CD4-positive, alpha-beta T cell treated with Interleukin-12 subunit alpha and Interleukin-12 subunit beta, for 1 hour (primary cell): ENCODE measurements at regions not wholly inside any gene's neighbourhood (a gene's known extent, or its start where the extent isn't known, plus 50 kb on each side); places are given as distances from the start of the nearest gene placed in this dataset.
"Not testable (repeated sequence)": the region's sequence is repeated elsewhere in the genome, so short reads cannot be mapped to it uniquely, and the experiment has no call there.

ENCODE experiments used
- DNase-seq: peaks from one replicate; pipeline ENCODE4 v3.0.0-alpha.2; 2020

DNA sequence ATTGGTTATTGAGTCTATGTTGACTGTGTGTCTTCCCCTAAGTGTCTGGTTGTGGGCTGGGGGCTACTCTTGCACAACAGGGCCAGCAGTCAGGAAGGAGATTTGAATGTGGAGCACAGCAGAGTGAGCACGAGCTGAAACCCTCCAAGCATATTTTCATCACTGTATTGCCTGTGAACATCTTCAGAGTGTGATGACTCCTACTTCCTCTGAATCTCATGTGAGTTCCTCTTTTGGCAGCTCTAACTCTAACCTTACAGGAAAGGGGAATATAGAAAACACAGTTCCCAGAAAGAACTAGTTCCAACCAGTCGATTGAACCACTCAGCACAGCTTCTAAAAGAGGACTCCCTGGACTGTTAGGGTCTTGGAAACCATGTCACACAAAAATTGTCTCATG lies 211.6 kb downstream of the RAP2B start:
- no peak for DNase-seq

DNA sequence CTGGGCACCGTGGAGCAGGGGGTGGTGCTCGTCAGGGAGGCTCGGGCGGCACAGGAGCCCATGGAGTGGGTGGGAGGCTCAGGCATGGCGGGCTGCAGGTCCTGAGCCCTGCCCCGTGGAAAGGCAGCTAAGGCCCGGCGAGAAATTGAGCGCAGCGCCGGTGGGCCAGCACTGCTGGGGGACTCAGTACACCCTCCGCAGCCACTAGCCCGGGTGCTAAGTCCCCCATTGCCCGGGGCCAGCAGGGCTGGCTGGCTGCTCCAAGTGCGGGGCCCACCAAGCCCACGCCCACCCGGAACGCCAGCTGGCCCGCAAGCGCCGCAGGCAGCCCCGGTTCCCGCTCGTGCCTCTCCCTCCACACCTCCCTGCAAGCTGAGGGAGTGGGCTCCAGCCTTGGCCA lies 216.3 kb downstream of the RAP2B start:
- not testable (repeated sequence) for DNase-seq

DNA sequence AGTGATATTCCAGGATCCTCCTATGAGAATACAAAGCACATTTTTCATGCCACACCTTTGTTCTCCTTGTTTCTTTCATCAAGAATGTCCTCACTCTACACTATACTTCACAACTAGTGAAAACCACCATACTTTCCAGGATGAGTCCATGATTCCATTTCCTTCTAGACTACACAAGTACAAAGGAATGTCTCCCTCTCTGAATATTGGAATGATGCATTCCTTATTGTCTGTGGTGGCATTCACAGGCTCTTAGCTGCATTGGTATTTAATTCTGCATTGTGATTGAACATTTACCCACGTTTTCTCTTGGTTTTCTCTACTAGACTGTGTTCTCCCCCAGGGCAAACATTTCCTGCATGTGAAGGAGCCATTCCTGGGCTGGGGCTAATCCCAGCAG lies 217.5 kb downstream of the RAP2B start:
- no peak for DNase-seq

DNA sequence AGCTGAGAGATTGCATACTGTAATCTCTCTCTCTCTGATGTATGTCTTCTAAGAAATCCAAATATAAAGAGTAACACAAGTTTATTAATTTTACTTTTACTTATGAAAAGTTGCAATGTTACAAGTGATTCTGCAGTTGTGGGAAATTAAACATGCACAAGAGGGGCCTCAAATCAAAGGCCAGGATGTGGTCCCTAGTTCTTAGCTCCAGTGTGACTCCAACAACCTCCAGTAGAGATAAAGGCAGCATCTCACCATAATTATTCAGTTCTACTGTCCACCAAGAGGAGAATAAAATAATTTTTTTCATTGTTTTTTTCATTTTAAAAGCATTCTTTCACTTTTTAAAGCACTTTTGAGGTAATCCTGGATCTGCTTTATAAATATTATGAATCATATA lies 223.3 kb downstream of the RAP2B start:
- no peak for DNase-seq

DNA sequence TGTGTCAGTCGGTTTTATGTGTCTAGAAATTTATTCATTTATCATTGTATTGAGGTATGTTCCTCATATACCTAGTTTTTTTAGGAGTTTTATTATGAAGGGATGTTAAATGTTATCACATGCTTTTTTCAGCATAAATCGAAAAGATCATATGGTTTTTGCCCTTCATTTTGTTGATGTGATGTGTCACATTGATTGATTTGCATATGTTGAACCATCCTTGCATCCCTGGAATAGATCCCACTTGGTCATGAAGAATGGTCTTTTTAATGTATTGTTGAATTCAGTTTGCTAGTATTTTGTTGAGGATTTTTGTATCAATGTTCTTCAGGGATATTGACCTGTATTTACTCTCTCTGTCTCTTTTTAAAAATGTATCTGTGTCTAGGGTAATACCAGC lies 230.3 kb downstream of the RAP2B start:
- no peak for DNase-seq

DNA sequence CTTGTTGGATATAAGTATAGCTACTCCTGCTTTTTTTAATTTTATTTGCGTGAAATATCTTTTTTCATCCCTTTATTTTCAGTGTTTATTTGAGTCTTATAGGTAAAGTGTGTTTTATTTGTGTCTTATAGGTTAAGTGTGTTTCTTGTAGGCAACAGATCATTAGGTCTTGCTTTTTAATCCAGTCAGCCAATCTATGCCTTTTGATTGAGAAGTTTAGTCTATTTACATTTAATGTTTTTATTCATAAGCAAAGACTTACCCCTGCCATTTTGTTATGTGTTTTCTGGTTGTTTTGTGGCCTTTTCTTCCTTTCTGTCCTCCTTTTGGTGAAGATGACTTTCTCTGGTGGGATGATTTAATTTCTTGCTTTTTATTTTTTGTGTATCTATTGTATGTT lies 232.0 kb downstream of the RAP2B start:
- no peak for DNase-seq

DNA sequence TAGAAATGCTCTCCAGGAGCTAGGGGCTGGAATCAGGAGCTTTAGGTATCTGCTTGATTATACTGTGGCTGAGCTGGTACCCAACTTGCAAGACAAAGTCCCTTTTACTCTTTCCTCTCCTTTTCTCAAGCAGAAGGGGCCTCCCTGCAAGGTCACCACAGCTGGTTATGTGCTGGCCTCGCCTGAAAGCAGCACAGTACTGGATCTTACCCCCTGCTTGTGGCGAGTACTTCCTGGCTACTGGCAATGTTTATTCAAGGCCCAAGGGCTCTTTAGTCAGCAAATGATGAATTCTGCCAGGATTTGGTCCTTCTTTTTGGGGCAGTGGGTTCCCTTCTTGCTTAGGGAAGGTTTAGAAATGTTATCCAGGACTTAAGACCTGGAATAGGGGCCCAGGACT lies 234.6 kb downstream of the RAP2B start:
- no peak for DNase-seq

DNA sequence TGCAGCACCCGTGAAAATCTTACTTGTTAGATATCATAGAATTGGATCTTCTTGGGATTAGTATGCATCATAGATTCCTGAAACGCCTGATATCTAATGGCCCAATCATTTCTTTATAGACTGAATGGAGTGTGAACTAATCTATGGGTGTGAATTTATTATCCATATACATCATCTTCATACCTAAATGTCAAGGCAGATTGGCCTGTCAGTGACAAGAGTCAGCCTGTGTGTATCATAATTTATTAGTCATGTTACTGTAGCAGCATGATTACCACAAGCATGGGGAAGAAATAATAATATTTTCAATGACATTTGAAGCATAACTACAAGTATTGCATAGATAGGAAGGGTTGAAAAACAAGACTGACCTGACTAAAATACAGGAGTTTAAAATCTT lies 235.8 kb downstream of the RAP2B start:
- DNase-seq, result no peak

DNA sequence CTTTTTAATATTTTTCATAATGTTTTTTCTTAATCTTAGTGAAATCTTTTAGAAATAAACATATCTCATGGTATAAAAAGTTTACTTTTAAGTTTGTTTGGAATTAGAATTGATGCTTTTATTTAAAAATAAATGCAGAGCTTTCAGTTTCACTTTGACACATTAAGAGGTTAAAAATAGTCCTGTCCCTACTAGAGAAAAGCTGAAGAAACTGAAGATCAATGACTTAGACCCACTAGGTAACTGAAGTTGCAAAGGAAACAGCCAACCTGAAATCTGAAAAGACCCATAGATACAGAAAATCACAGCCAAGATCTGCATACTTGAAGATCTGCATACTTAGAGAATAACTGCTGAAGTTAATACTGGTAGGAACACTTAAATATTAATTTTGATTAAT lies 237.6 kb downstream of the RAP2B start:
- DNase-seq, result no peak

DNA sequence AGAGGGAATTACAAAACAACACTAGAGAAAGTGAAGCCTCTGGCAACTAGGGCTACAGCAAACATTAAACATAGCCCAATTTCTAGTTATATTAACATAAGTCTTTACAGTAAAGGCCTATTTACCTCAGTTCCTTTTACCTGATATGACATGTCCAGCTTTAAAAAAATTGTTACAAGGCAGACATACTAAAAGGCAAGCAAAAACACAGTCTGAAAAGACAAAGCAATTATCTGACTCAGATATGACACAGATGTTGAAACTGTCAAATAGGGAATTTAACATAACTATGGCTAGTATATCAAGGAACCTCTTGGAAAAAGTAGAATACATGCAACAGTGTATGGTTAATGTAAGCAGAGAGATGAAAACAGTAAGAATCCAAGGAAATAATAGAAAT lies 238.6 kb downstream of the RAP2B start:
- no peak for DNase-seq

DNA sequence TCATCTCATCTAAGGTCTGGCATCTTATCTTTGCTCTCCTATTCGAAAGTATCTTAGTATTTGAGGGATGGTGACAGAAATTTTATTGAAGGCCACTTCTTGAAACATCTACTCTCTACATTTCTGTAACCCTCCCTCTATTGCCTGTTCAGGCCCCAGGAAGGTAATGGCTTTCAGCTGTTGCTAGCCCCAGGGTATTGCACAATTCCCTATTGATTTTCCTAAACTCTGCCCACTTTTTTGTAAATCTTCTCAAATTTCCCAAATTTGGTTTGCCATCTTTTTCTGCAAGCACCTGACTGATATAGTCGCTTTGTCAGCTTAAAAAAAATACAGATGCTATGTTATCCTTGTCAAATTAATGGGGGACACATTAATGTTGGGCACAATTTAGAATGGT lies 242.1 kb downstream of the RAP2B start:
- DNase-seq, result no peak

DNA sequence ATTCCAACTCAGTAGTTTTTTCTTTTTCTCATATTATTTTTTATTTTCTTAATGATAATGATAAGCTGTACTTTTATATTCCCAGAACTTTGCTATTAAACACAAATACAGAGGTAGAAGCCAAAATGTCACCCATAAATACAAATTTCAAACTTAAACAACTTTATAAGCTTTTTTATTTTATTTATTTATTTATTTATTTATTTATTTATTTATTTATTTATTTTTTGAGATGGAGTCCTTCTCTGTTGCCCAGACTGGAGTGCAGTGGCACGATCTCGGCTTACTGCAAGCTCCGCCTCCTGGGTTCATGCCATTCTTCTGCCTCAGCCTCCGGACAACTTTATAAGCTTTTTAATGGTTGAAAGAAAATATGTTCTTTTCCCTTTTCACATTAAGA lies 243.3 kb downstream of the RAP2B start:
- DNase-seq, result not testable (repeated sequence)

DNA sequence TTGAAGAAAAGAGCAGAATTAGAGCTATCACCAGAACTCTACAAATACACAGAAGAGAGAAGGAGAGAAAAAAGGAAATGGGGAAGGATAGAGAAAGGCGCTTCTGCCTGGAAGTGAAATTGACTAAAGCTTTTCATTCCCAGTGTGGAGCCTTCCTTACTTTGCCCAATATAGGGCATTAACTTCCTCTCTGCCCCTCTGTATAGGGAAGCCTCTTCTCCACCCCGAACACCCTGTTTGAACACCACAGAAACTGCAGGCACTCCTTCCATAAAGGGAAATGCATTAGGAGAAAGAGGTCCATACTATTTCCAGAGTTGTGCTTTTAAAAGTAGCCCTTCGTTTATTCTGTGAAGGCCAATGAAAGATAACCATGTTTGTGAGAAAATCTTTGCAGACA lies 248.5 kb downstream of the RAP2B start:
- no peak for DNase-seq

DNA sequence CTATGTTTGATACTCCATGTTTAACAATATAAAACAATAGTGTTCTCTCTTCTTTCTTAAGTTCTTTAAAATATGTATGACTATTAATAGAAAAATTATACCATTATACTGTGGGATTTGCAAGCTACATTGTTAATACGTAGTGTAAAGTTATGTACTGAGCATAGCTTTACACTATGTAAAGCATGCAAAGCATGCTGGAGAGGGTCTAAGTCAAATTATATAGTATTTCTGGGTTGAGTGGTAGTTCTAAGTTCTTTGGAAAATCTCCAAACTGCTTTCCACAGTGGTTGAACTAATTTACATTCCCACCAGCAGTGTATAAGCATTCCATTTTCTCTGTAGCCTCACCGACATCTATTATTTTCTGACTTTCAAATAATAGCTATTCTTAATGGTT lies 253.0 kb downstream of the RAP2B start:
- DNase-seq, result no peak

DNA sequence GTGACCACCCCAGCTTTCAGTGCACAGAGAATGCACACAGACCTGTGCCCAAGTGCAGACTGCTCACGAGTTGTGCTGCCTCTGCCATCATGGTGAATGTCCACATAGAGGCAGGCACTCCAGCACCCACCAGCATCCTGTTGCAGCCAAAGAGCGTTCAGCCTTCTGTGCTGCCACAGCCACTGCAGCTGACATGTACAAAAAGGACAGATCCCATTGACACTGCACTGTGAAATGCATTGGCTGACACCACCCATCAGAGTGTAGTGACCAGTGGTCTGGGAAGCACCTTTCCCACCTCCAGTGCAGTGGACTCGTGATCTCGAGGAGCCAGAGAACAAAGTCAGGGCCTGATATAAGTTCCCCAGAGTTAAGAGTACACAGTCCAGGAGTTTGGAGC lies 260.3 kb downstream of the RAP2B start:
- DNase-seq, result no peak

DNA sequence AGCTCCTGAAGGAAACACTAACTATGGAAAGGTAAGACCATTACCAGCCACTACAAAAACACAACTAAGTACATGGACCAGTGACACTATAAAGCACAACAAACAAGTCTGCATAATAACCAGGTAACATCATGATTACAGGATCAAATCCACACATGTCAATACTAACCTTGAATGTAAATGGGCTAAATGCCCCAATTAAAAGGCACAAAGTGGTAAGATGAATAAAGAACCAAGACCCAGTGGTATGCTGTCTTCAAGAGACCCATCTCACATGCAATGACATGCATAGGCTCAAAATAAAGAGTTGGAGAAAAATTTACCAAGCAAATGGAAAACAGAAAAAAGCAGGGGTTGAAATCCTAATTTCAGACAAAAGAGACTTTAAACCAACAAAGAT lies 261.8 kb downstream of the RAP2B start:
- DNase-seq, result not testable (repeated sequence)

DNA sequence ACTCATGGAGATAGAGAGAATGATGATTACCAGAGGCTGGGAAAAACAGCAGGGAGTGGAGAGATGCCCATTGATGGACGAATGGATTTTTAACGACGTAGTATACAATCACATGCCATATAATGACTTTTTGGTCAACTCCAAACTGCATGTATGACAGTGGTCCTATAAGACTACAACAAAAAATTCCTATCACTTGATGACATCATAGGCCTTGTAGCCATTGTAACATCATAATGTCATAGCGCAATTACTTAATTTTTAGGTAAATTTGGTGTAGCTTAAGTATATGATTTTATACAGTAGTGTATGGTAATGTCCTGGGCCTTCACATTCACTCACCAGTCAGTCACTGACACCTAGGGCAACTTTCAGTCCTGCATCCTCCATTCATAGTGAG lies 264.3 kb downstream of the RAP2B start:
- DNase-seq, result no peak

DNA sequence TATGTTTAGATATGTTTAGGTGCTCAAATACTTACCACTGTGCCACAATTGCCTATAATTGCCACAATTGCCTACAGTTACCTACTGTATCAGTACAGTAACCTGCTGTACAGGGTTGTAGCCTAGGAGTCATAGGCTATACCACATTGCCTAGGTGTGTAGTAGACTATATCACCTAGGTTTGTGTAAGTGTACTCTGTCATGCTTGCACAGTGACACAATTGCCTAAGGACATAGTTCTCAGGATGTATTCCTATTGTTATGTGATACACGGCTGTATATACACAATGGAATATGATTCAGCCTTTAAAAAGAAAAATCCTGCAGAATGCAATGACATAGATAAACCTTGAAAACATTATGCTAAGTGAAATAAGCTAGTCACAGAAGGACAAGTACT lies 264.8 kb downstream of the RAP2B start:
- DNase-seq, result no peak

DNA sequence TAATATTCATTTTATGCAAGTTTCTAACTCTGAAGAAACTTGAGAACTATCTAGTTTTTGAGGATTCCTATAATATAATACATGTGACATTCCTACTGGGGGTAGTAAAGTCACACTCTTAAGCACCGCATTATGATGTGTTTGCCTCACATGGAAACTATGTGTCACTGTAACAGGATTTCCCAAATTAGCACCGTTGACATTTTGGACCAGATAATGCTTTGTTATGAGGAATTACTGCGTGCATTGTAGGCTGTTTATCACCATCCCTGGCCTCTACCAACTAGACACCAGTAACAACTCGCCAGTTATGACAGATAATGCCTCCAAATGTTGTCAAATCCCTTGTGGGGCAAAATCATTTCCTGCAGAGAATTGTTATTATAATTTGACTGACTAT lies 267.8 kb downstream of the RAP2B start:
- DNase-seq, result no peak

DNA sequence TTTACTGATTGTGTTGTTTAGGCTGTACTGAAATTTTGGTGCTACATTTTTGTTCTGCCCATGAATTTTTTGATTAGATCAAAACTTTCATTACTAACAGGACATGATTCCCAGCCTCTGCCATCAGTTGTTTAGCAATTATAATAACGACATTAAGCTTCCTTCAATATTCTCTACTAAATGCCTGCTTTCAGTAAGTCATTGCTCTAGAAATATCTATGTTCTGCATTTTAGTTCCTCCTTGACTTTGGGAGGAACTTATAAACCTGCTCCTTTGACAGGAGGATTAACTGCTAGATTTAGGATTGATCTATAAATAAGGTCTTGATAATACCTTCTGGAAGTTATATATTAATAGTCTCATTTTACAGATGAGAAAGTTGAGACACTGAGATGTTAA lies 269.1 kb downstream of the RAP2B start:
- no peak for DNase-seq

DNA sequence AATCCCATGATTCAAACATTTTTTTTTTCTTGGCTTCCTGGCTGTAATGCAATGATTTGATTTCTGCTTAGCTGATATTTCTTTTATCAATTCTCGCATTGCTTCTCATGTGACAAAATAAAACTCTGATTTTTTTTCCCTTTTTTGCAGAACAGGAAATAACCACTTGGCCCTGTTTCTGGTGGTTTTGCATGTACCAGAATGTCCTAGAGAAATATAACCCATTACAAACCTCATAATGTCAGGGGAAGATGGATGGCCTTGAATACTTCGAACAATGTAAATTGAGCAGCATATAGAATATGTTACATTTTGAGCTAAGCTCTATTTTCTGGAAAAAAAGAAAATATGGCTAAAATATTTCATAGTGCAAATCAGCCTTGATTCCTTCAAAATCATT lies 275.6 kb downstream of the RAP2B start:
- no peak for DNase-seq

DNA sequence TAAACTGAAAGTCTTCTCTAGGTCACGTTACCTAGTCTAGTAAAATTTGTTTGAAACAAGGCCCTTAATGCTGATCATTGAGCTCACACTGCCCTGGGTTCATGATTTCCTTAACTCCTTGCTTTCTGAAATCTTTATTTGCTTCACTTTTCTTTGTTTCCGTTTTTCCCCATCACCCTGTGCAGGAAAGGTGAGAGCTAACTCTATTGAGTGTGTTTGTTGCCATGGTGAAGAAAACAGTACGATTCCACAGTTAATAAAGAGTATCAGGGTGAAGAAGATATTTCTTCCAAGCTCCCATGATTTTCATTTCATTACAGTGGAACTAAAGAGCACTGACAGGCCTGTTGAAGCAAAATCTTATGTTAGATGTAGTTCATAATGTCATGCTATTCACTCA lies 276.2 kb downstream of the RAP2B start:
- no peak for DNase-seq

DNA sequence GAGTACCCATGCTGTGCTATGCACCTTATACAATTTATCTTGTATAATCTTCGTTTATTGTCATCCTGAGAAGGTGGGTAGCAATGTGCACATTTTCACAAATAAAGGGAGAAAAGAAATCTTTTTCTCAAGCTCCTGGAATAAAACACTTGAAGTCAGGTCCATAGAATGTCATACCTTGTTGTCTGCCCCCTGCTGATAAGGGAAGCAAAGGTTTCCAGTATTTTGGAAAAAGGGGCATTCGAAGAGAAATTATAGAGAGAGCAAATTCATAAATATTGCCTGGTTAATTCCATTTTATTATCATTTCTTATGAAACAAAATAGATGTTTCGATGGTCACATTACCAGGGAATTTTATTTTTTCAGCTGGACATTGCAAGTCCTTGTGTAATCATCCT lies 277.8 kb downstream of the RAP2B start:
- DNase-seq, result no peak

DNA sequence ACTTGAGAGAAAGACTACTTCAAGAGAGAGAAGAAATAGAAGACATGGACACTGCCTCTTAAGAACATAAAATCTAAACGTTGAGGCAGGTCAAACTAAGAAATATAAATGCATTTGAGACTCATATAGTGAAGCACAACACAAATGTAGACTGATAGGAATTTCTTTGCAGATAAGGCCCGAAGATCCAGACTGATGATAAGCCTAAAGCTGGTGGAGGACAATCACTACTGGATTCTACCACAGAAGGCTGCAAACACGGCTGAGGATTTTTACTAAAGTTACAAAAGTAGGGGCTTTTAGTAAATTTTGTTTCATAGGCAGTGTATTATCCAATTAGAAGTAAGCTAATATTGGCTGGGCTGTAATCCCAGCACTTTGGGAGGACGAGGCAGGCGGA lies 278.3 kb downstream of the RAP2B start:
- DNase-seq, result no peak

DNA sequence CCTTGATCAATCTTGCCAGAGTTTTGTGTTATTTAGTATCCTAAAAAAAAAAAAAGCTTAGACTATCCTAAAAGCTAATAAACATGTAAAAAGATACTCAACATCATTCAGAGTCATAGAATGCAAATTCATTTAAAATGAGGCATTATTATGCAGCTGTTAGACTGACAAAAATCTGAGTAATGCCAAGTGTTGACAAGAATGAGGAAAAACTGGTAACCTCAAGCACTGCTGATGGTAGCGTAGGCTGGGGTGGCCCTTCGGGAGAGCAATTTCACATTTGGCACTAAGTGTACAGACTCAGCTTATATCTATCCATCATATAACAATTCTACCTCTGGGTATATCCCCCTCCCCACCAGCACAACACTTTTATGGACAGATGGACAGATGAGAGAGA lies 280.4 kb downstream of the RAP2B start:
- DNase-seq, result no peak

DNA sequence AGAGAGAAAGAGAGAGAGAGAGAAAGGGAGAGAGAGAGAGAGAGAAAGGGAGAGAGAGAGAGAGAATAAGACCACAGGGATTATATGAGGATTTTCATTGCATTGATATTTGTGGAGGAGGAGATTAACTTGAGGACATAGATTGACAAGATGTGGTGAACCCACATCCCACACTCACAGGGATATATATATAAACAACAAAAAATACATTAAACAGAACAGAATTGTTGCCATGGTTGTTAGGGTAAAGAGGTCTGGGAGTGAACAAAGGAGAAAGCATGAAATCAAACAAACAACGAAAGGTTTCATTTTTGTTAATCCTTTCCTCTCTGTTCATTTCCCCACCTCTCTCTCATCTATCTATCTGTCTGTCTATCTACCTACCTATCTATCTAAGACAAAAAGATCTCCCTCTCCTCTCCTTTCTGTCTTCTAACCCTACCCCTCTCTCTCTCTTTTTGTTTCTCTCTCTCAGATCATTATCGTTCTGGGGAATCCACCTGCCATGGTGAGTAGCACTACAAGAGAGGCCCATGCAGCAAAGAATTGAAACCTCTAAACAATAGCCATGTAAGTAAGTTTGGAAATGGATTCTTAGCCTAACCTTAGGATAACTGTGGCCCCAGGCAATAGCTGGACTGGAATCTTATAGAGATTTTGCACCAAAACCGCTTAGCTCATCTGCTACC lies 280.9 kb downstream of the RAP2B start:
- peak; percentile 10 for DNase-seq
